Suprapubic skin (tissue), 2 donors: ENCODE measurements at regions not wholly inside any gene's neighbourhood (a gene's known extent, or its start where the extent isn't known, plus 50 kb on each side); places are given as distances from the start of the nearest gene placed in this dataset.

ENCODE experiments used
- EP300 ChIP-seq: sonication (generic); formaldehyde crosslinking; IDR thresholded peaks from one replicate; pipeline ENCODE4 v1.6.1; 2017; ENCODE audit warnings: antibody characterized with exemption
- POLR2A ChIP-seq, 2 donors: fragments of 450-650 bp; IDR thresholded peaks; one replicate each; pipeline ENCODE4 v1.6.1; 2017; ENCODE audit warnings: antibody characterized with exemption in 2 of 2, mild to moderate bottlenecking in 2 of 2, moderate library complexity in 2 of 2

- TF ChIP-seq EP300: no peak
- no peak for TF ChIP-seq POLR2A (IDR thresholded peaks at IDR 0.05)
These were observed 141.1 kb upstream of the ZNF385D start for GRCh38 chr3:21892104-21892503.
